Hematopoietic multipotent progenitor cell (in vitro differentiated cells): ENCODE measurements at regions not wholly inside any gene's neighbourhood (a gene's known extent, or its start where the extent isn't known, plus 50 kb on each side); places are given as distances from the start of the nearest gene placed in this dataset.
"Not testable (repeated sequence)": the region's sequence is repeated elsewhere in the genome, so short reads cannot be mapped to it uniquely, and the experiment has no call there.

ENCODE experiments used
- DNase-seq, 3 donors: peaks; one replicate each; pipeline ENCODE4 v3.0.0-alpha.2; 2011 to 2015; ENCODE audit warnings: low read depth in 2 of 3, low spot score in 2 of 3

- no peak for DNase-seq
Observed at GRCh38 chr12:90831712-90832111, 123.3 kb downstream of the CCER1 start.

GRCh38 chr12:90829044-90829443, 125.9 kb downstream of the CCER1 start:
- DNase-seq: no peak

- DNase-seq: no peak
Observed at GRCh38 chr12:90828621-90829020, 126.4 kb downstream of the CCER1 start.

GRCh38 chr12:90827567-90827966, 127.4 kb downstream of the CCER1 start:
- no peak for DNase-seq

GRCh38 chr12:90826036-90826435, 128.9 kb downstream of the CCER1 start:
- DNase-seq: no peak

GRCh38 chr12:90823859-90824258, 131.1 kb downstream of the CCER1 start:
- no peak for DNase-seq

GRCh38 chr12:90819709-90820108, 135.3 kb downstream of the CCER1 start:
- no peak for DNase-seq

GRCh38 chr12:90816353-90817089, 138.5 kb downstream of the CCER1 start:
- DNase-seq: no peak

GRCh38 chr12:90809940-90810339, 145.0 kb downstream of the CCER1 start:
- no peak for DNase-seq

- no peak for DNase-seq
Observed at GRCh38 chr12:90808568-90808967, 146.4 kb downstream of the CCER1 start.

GRCh38 chr12:90802727-90803126, 152.2 kb downstream of the CCER1 start:
- DNase-seq: no peak

- no peak for DNase-seq
Observed at GRCh38 chr12:90801776-90802175, 153.2 kb downstream of the CCER1 start.

GRCh38 chr12:90794212-90794611, 160.8 kb downstream of the CCER1 start:
- DNase-seq: no peak

- not testable (repeated sequence) for DNase-seq
Observed at GRCh38 chr12:90792718-90793117, 162.3 kb downstream of the CCER1 start.

GRCh38 chr12:90791445-90791844, 163.5 kb downstream of the CCER1 start:
- DNase-seq: no peak

- DNase-seq: no peak
Observed at GRCh38 chr12:90790747-90791146, 164.2 kb downstream of the CCER1 start.

- no peak for DNase-seq
Observed at GRCh38 chr12:90773491-90773890, 181.5 kb downstream of the CCER1 start.

- DNase-seq: no peak
Observed at GRCh38 chr12:90770861-90771260, 184.1 kb downstream of the CCER1 start.

- no peak for DNase-seq
Observed at GRCh38 chr12:90757957-90758356, 197.0 kb downstream of the CCER1 start.

- DNase-seq: no peak
Observed at GRCh38 chr12:90745211-90745610, 209.8 kb downstream of the CCER1 start.

GRCh38 chr12:90741611-90742010, 213.4 kb downstream of the CCER1 start:
- no peak for DNase-seq

GRCh38 chr12:90729736-90730135, 225.2 kb downstream of the CCER1 start:
- DNase-seq: no peak

GRCh38 chr12:90712671-90713070, 242.3 kb downstream of the CCER1 start:
- no peak for DNase-seq
